ENCODE measurements at regions not wholly inside any gene's neighbourhood (a gene's known extent, or its start where the extent isn't known, plus 50 kb on each side); places are given as distances from the start of the nearest gene placed in this dataset.

DNA sequence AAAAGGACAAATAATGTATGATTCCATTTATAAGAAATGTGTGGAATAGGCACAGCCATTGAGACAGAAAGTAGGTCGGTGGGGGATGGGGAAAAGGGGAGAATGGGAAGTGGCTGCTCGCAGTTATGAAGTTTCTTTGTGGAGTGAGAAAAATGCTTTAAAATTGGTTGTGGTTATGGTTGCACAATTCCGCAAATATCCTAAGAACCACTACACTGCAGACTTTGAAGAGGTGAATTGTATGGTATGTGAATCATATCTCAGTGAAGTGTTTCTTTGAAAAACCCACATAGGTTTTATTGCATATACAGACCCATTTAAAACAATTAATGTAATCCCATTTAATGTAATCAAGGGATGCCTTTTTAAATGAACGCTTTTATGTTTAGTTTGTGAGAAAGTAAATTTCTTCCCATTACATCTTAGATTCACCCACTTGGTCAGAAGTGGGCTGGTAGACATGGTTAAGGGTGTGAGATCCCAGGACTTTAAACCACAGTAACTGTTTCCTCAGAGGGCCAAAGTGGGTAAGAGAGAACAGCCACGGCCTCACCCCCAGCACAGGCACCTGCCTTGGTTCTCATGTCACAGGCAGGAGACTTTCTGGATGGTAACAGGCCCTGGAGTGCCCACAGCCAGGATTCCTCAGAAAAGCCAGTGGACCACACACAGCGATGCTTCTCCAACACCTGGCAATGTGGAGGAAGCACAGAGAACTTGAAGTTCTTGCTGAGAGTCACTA is 119.3 kb upstream of the GJB6 start:
- H3K4me2 ChIP-seq (ENCODE audit: low read depth, low read length, poor library complexity, severe bottlenecking): no peak overlapping the region
- H3F3A ChIP-seq (ENCODE audit: insufficient read depth): no peaks in the 10 kb centered on the region
- H3K4me3 ChIP-seq (ENCODE audit: insufficient read depth, low read length, poor library complexity, severe bottlenecking): no peak overlapping the region
- no peaks in the 10 kb centered on the region for H3K79me2 ChIP-seq (ENCODE audit: insufficient read depth, low read length)
- no peak overlapping the region for H2AFZ ChIP-seq (ENCODE audit: low read depth, low read length, severe bottlenecking)
- no peak overlapping the region for H3K9ac ChIP-seq (ENCODE audit: low read length)
- TF ChIP-seq CTCF (IDR thresholded peaks at IDR 0.05; ENCODE audit: insufficient read depth, low read length, poor library complexity, severe bottlenecking) (no peak), EZH2phosphoT487 (conservative IDR thresholded peaks at IDR 0.05; ENCODE audit: low read length) (no peak)
- no peaks in the 10 kb centered on the region for H3K36me3 ChIP-seq (ENCODE audit: low read length)
- no peaks in the 10 kb centered on the region for H4K20me1 ChIP-seq (ENCODE audit: low read depth, low read length)
- no peak overlapping the region for H3K27ac ChIP-seq (ENCODE audit: low read depth, low read length)
- H3K9me3 ChIP-seq (ENCODE audit: insufficient read depth, low read length): no peaks in the 10 kb centered on the region
- H3K9me2 ChIP-seq (replicated peaks; ENCODE audit: insufficient read depth, low read length): no peaks in the 10 kb centered on the region
- no peaks in the 10 kb centered on the region for H3K27me3 ChIP-seq (ENCODE audit: low read length)

DNA sequence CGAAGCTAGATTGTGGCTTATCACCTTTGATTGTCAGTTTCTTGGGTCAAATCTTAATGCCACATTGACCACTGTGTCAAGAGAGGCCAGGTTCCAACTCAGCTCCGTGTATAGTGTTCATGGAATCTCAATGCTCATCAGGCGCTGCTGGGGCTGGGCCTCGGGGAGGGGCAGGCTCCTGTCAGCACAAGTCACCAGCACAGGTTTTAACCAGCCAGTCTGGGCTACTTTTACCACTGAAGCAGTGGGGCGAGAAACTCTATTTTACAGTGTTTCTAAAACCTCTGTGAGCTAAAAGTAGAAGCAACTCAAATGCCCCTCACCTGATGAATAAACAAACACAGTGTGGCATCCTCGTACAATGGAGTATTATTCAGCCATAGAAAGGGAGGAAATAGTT is 118.7 kb upstream of the GJB6 start:
- Histone ChIP-seq H3K9me3 (ENCODE audit: insufficient read depth, low read length) (no peaks in the 10 kb centered on the region), H3K4me3 (ENCODE audit: insufficient read depth, low read length, poor library complexity, severe bottlenecking) (no peak overlapping the region), H3K9me2 (replicated peaks; ENCODE audit: insufficient read depth, low read length) (no peaks in the 10 kb centered on the region), H3K27me3 (ENCODE audit: low read length) (no peaks in the 10 kb centered on the region), H3K36me3 (ENCODE audit: low read length) (no peaks in the 10 kb centered on the region), H3K79me2 (ENCODE audit: insufficient read depth, low read length) (no peaks in the 10 kb centered on the region), H3F3A (ENCODE audit: insufficient read depth) (no peaks in the 10 kb centered on the region), H4K20me1 (ENCODE audit: low read depth, low read length) (no peaks in the 10 kb centered on the region), H3K4me2 (ENCODE audit: low read depth, low read length, poor library complexity, severe bottlenecking) (no peak overlapping the region), H3K9ac (ENCODE audit: low read length) (no peak overlapping the region), H2AFZ (ENCODE audit: low read depth, low read length, severe bottlenecking) (no peak overlapping the region), H3K27ac (ENCODE audit: low read depth, low read length) (no peak overlapping the region)
- TF ChIP-seq EZH2phosphoT487 (conservative IDR thresholded peaks at IDR 0.05; ENCODE audit: low read length): no peak
- no peak for TF ChIP-seq CTCF (IDR thresholded peaks at IDR 0.05; ENCODE audit: insufficient read depth, low read length, poor library complexity, severe bottlenecking)

GRCh38 chr13:20350382-20350763 is 118.3 kb upstream of the GJB6 start:
- Histone ChIP-seq H2AFZ (ENCODE audit: low read depth, low read length, severe bottlenecking) (no peak overlapping the region), H3K9me3 (ENCODE audit: insufficient read depth, low read length) (no peaks in the 10 kb centered on the region), H3K79me2 (ENCODE audit: insufficient read depth, low read length) (no peaks in the 10 kb centered on the region), H3K9me2 (replicated peaks; ENCODE audit: insufficient read depth, low read length) (no peaks in the 10 kb centered on the region), H3F3A (ENCODE audit: insufficient read depth) (no peaks in the 10 kb centered on the region), H3K4me2 (ENCODE audit: low read depth, low read length, poor library complexity, severe bottlenecking) (no peak overlapping the region), H3K36me3 (ENCODE audit: low read length) (no peaks in the 10 kb centered on the region), H3K27ac (ENCODE audit: low read depth, low read length) (no peak overlapping the region), H3K9ac (ENCODE audit: low read length) (no peak overlapping the region), H3K27me3 (ENCODE audit: low read length) (no peaks in the 10 kb centered on the region), H3K4me3 (ENCODE audit: insufficient read depth, low read length, poor library complexity, severe bottlenecking) (no peak overlapping the region), H4K20me1 (ENCODE audit: low read depth, low read length) (no peaks in the 10 kb centered on the region)
- TF ChIP-seq EZH2phosphoT487 (conservative IDR thresholded peaks at IDR 0.05; ENCODE audit: low read length): no peak
- no peak for TF ChIP-seq CTCF (IDR thresholded peaks at IDR 0.05; ENCODE audit: insufficient read depth, low read length, poor library complexity, severe bottlenecking)
